ENCODE measurements at regions not wholly inside any gene's neighbourhood (a gene's known extent, or its start where the extent isn't known, plus 50 kb on each side); places are given as distances from the start of the nearest gene placed in this dataset.

DNA sequence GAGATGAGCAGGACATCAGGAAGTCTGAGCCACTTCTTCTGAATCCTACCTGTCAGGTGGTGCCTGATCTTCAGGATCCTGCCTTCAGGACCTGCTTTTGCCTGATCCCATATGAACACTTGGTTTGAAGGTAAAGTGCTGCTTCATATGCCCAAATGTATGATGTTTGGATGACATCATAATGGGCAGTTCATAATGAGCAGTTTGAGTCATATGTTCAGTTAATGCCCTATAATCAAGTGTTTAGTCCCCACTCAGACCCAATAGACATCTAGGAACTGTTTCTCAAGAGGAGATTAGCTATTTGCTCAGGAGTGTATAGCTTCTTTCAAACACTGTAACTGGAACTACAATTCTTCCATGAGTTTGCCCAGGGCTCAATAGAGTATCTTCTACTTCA is 58.8 kb downstream of the POLR1D start:
- Histone ChIP-seq H3K4me1 (ENCODE audit: control insufficient read depth in 2 of 2, insufficient read depth in 1 of 2, low read depth in 1 of 2, low read length in 2 of 2) (no peaks in the 10 kb centered on the region), H2AFZ (ENCODE audit: low read length) (no peak overlapping the region), H3K79me1 (ENCODE audit: low read depth, low read length) (no peaks in the 10 kb centered on the region), H3K9me3 (replicated peaks in 1 of 2; ENCODE audit: control insufficient read depth in 2 of 2, insufficient read depth in 1 of 2, low read depth in 1 of 2, low read length in 2 of 2) (no peaks in the 10 kb centered on the region), H3K27ac (replicated peaks; ENCODE audit: low read length) (no peak overlapping the region), H3K4me3 (ENCODE audit: low read length in 2 of 2) (no peak overlapping the region), H3K4ac (ENCODE audit: low read length) (no peak overlapping the region), H3K18ac (ENCODE audit: low read length) (no peak overlapping the region), H4K91ac (ENCODE audit: low read depth, low read length, poor library complexity) (no peak overlapping the region), H3K27me3 (ENCODE audit: control insufficient read depth in 3 of 3, insufficient read depth in 3 of 3, low read depth in 1 of 3, low read length in 3 of 3) (peaks cover 0 to 20% (median 0%) of the 10 kb centered on the region in 3 experiments), H4K8ac (ENCODE audit: low read depth, low read length) (no peak overlapping the region), H3K9ac (ENCODE audit: low read depth, low read length, poor library complexity) (no peak overlapping the region), H2BK120ac (ENCODE audit: low read depth, low read length) (no peak overlapping the region), H3K36me3 (replicated peaks in 1 of 2; ENCODE audit: control insufficient read depth in 2 of 2, insufficient read depth in 2 of 2, low read length in 2 of 2) (no peaks in the 10 kb centered on the region), H2BK15ac (ENCODE audit: low read length) (no peak overlapping the region), H3K4me2 (ENCODE audit: insufficient read depth, low read length, poor library complexity, severe bottlenecking) (no peak overlapping the region), H3K23ac (ENCODE audit: low read depth, low read length, poor library complexity) (no peak overlapping the region), H2AK5ac (ENCODE audit: low read depth, low read length) (no peak overlapping the region), H2BK12ac (ENCODE audit: low read length) (no peak overlapping the region), H2BK5ac (ENCODE audit: low read length) (no peak overlapping the region), H3K14ac (ENCODE audit: low read length) (no peak overlapping the region)
- no peak for DNase-seq (ENCODE audit: low spot score)

DNA sequence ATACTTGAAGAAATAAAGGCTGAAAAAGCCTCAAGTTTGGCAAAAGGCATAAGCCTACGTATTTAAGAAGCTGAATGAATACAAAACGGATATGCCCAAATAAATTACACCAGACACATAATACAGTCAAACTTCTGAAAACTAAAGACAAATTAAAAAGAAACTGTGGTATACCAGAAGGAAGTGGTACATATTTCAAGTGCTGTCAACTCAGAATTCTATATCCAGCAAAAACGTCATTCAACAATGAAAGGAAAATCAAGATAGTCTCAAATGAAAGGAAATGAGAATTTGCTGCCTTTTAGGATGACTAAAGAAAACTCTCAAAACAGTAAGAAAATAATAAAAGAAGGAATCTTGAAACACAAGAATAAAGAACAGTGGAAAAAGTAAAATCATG is 69.5 kb downstream of the POLR1D start:
- H3K4ac ChIP-seq (ENCODE audit: low read length): no peak overlapping the region
- H3K9ac ChIP-seq (ENCODE audit: low read depth, low read length, poor library complexity): no peak overlapping the region
- H3K9me3 ChIP-seq (replicated peaks in 1 of 2; ENCODE audit: control insufficient read depth in 2 of 2, insufficient read depth in 1 of 2, low read depth in 1 of 2, low read length in 2 of 2): peaks cover 0 to 3% of the 10 kb centered on the region in 2 donors
- peaks cover 0 to 2% (median 0%) of the 10 kb centered on the region in 3 experiments for H3K27me3 ChIP-seq (ENCODE audit: control insufficient read depth in 3 of 3, insufficient read depth in 3 of 3, low read depth in 1 of 3, low read length in 3 of 3)
- no peak overlapping the region for H3K23ac ChIP-seq (ENCODE audit: low read depth, low read length, poor library complexity)
- DNase-seq (ENCODE audit: low spot score): no peak
- no peak overlapping the region for H3K4me2 ChIP-seq (ENCODE audit: insufficient read depth, low read length, poor library complexity, severe bottlenecking)
- H3K79me1 ChIP-seq (ENCODE audit: low read depth, low read length): no peaks in the 10 kb centered on the region
- no peak overlapping the region for H2AK5ac ChIP-seq (ENCODE audit: low read depth, low read length)
- no peak overlapping the region for H2AFZ ChIP-seq (ENCODE audit: low read length)
- H2BK5ac ChIP-seq (ENCODE audit: low read length): no peak overlapping the region
- no CpG with 5 or more reads among the region's 3 CpGs for WGBS, 2 donors (ENCODE audit: extremely low coverage in 2 of 2, insufficient read length in 2 of 2, insufficient replicate concordance in 1 of 2)
- no peak overlapping the region for H4K91ac ChIP-seq (ENCODE audit: low read depth, low read length, poor library complexity)
- no peaks in the 10 kb centered on the region for H3K4me1 ChIP-seq (ENCODE audit: control insufficient read depth in 2 of 2, insufficient read depth in 1 of 2, low read depth in 1 of 2, low read length in 2 of 2)
- no peak overlapping the region for H3K4me3 ChIP-seq (ENCODE audit: low read length in 2 of 2)
- no peak overlapping the region for H2BK15ac ChIP-seq (ENCODE audit: low read length)
- no peak overlapping the region for H3K27ac ChIP-seq (replicated peaks; ENCODE audit: low read length)
- H2BK12ac ChIP-seq (ENCODE audit: low read length): no peak overlapping the region
- no peak overlapping the region for H3K18ac ChIP-seq (ENCODE audit: low read length)
- H3K14ac ChIP-seq (ENCODE audit: low read length): no peak overlapping the region
- H3K36me3 ChIP-seq (replicated peaks in 1 of 2; ENCODE audit: control insufficient read depth in 2 of 2, insufficient read depth in 2 of 2, low read length in 2 of 2): no peaks in the 10 kb centered on the region
- no peak overlapping the region for H2BK120ac ChIP-seq (ENCODE audit: low read depth, low read length)
- H4K8ac ChIP-seq (ENCODE audit: low read depth, low read length): no peak overlapping the region

DNA sequence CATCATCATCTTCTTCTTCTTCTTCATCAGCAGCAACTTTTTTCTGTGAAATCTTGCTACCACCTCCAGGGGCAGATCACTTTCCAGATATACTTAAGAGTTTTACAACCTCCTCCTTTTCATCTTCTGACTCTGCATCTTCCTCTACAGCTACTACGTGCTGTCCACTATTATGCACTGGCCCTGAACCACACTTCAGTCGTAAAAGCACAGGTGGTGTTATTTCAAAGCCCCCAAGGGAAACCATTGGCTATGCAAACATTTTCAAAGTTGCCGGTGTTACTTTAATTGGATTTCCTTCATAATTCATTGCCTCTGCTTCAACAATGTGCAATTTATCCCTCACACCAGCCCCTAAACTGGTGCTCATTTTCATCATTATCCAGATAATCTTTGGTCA is 75.0 kb downstream of the POLR1D start:
- DNase-seq (ENCODE audit: low spot score): no peak

DNA sequence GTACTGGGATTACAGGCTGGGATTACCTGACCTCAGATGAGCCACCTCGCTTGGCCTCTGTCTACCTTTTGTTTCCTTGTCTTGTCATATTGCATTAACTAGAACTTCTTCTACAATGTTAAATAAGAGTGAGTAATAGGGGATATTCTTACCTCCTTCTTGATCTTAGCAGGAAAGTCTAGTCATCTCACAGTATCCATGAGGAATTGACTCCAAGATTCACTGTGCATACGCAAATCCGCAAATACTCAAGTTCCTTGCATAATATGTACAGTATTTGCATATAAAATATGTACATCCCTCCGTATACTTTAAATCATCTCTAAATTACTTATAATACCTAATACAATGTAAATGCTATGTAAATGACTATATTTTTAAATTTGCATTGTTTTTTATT is 78.3 kb downstream of the POLR1D start:
- Histone ChIP-seq H3K4me1 (ENCODE audit: control insufficient read depth in 2 of 2, insufficient read depth in 1 of 2, low read depth in 1 of 2, low read length in 2 of 2) (no peaks in the 10 kb centered on the region), H2BK120ac (ENCODE audit: low read depth, low read length) (no peak overlapping the region), H3K9ac (ENCODE audit: low read depth, low read length, poor library complexity) (no peak overlapping the region), H4K8ac (ENCODE audit: low read depth, low read length) (no peak overlapping the region), H2BK12ac (ENCODE audit: low read length) (no peak overlapping the region), H2AK5ac (ENCODE audit: low read depth, low read length) (no peak overlapping the region), H3K4me3 (ENCODE audit: low read length in 2 of 2) (no peak overlapping the region), H3K4ac (ENCODE audit: low read length) (no peak overlapping the region), H3K27ac (replicated peaks; ENCODE audit: low read length) (no peak overlapping the region), H3K36me3 (replicated peaks in 1 of 2; ENCODE audit: control insufficient read depth in 2 of 2, insufficient read depth in 2 of 2, low read length in 2 of 2) (no peaks in the 10 kb centered on the region), H3K9me3 (replicated peaks in 1 of 2; ENCODE audit: control insufficient read depth in 2 of 2, insufficient read depth in 1 of 2, low read depth in 1 of 2, low read length in 2 of 2) (peaks cover 0 to 2% of the 10 kb centered on the region in 2 donors), H2AFZ (ENCODE audit: low read length) (no peak overlapping the region), H3K14ac (ENCODE audit: low read length) (no peak overlapping the region), H3K23ac (ENCODE audit: low read depth, low read length, poor library complexity) (no peak overlapping the region), H4K91ac (ENCODE audit: low read depth, low read length, poor library complexity) (no peak overlapping the region), H3K27me3 (ENCODE audit: control insufficient read depth in 3 of 3, insufficient read depth in 3 of 3, low read depth in 1 of 3, low read length in 3 of 3) (no peaks in the 10 kb centered on the region), H2BK5ac (ENCODE audit: low read length) (no peak overlapping the region), H3K18ac (ENCODE audit: low read length) (no peak overlapping the region), H3K79me1 (ENCODE audit: low read depth, low read length) (no peaks in the 10 kb centered on the region), H2BK15ac (ENCODE audit: low read length) (no peak overlapping the region), H3K4me2 (ENCODE audit: insufficient read depth, low read length, poor library complexity, severe bottlenecking) (no peak overlapping the region)
- no peak for DNase-seq (ENCODE audit: low spot score)
- no CpG with 5 or more reads among the region's 4 CpGs for WGBS, 2 donors (ENCODE audit: extremely low coverage in 2 of 2, insufficient read length in 2 of 2, insufficient replicate concordance in 1 of 2)

More for the DNA sequence above, 75.0 kb downstream of the POLR1D start:
- Histone ChIP-seq H3K9ac (ENCODE audit: low read depth, low read length, poor library complexity) (no peak overlapping the region), H3K79me1 (ENCODE audit: low read depth, low read length) (no peaks in the 10 kb centered on the region), H3K36me3 (replicated peaks in 1 of 2; ENCODE audit: control insufficient read depth in 2 of 2, insufficient read depth in 2 of 2, low read length in 2 of 2) (no peaks in the 10 kb centered on the region), H3K4ac (ENCODE audit: low read length) (no peak overlapping the region), H2BK12ac (ENCODE audit: low read length) (no peak overlapping the region), H4K8ac (ENCODE audit: low read depth, low read length) (no peak overlapping the region), H2BK15ac (ENCODE audit: low read length) (no peak overlapping the region), H3K18ac (ENCODE audit: low read length) (no peak overlapping the region), H3K27ac (replicated peaks; ENCODE audit: low read length) (no peak overlapping the region), H3K27me3 (ENCODE audit: control insufficient read depth in 3 of 3, insufficient read depth in 3 of 3, low read depth in 1 of 3, low read length in 3 of 3) (no peaks in the 10 kb centered on the region), H3K4me1 (ENCODE audit: control insufficient read depth in 2 of 2, insufficient read depth in 1 of 2, low read depth in 1 of 2, low read length in 2 of 2) (no peaks in the 10 kb centered on the region), H2BK5ac (ENCODE audit: low read length) (no peak overlapping the region), H3K4me2 (ENCODE audit: insufficient read depth, low read length, poor library complexity, severe bottlenecking) (no peak overlapping the region), H2AK5ac (ENCODE audit: low read depth, low read length) (no peak overlapping the region), H3K4me3 (ENCODE audit: low read length in 2 of 2) (no peak overlapping the region), H2BK120ac (ENCODE audit: low read depth, low read length) (no peak overlapping the region), H3K14ac (ENCODE audit: low read length) (no peak overlapping the region), H2AFZ (ENCODE audit: low read length) (no peak overlapping the region), H3K23ac (ENCODE audit: low read depth, low read length, poor library complexity) (no peak overlapping the region), H3K9me3 (replicated peaks in 1 of 2; ENCODE audit: control insufficient read depth in 2 of 2, insufficient read depth in 1 of 2, low read depth in 1 of 2, low read length in 2 of 2) (no peaks in the 10 kb centered on the region), H4K91ac (ENCODE audit: low read depth, low read length, poor library complexity) (no peak overlapping the region)
- no CpG with 5 or more reads among the region's 3 CpGs for WGBS, 2 donors (ENCODE audit: extremely low coverage in 2 of 2, insufficient read length in 2 of 2, insufficient replicate concordance in 1 of 2)
